ENCODE measurements at regions not wholly inside any gene's neighbourhood (a gene's known extent, or its start where the extent isn't known, plus 50 kb on each side); places are given as distances from the start of the nearest gene placed in this dataset.
A peak's percentile ranks its signal among the peaks of the same experiment; 100 is the strongest.

DNA sequence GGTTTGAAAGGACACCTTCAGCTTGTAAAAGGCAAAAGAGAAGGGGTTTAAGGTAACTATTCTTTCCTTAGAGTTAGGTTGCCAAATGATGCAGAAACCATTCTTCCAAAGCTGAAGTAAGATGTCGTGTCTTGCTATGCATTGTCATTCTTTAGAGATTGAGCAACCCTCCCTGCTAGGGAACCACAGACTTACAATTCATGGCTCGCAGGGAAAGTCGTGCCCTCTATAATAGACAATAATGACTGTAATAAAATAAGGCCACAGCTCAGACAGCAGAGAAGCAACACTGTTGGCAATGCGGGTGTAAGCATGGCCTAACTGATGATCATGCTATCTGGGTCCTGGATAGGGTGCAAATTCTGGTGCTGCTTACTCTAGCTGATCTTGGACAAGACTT is 129.6 kb upstream of the CDH13 start:
- no peak for DNase-seq (ENCODE audit: low spot score)

DNA sequence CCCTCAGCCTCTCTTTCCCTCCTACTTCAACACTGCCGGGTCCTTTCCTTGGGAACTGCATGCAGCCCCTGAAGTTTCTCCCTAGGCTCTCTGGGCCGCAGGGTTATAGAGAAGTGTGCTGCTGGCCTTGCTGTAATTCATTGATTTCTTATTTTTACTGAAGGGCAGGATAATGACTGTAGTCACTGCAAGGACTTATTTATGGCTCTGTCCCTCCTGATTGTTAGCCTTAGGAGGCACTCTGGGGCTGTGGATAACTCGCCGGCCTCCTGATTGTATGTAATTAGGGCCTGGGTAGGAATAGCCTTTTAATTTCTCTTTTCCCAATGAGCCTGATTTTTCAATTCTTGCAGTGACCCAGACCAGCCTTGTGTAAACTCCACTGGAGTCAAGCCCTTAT is 138.3 kb upstream of the CDH13 start:
- no peak for DNase-seq (ENCODE audit: low spot score)

DNA sequence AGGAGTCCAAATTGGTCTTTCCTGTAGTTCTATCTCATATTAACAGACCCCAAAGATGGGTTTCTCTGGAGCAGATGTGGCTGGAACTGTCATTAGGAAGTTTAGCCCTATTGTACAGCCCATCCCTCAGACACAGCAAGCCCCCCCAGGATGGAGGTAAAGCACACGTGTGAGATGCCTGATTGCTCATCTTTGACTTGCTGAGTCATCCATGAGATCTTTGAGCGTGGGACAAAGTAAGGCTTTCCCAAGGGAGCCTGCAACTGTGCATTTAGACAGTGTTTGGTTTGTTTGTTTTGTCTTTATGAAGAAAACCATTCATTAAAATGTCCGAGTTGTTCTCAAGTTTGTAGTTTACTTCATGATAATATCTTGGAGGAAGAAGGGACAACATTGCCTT is 145.3 kb upstream of the CDH13 start:
- no peak for DNase-seq (ENCODE audit: low spot score)

DNA sequence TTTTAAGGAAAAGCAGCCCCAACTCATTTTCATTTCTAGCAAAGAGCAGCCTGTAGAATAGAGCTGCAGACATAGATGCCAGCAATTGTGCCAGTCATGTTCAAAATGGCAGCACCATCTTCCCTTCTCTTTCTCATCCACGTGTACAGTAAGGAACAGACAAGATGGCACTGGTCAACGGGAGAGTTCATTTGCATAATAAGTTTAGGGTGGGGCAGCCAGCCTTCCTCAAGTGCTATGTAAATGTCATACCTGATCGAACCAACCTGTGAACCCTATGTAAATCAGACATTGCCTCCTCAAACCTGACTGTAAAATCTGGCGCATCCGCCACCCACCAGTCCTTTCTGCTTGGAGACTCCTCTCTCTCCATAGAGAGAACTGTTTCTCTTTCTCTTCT is 150.0 kb upstream of the CDH13 start:
- no peak for DNase-seq (ENCODE audit: low spot score)

DNA sequence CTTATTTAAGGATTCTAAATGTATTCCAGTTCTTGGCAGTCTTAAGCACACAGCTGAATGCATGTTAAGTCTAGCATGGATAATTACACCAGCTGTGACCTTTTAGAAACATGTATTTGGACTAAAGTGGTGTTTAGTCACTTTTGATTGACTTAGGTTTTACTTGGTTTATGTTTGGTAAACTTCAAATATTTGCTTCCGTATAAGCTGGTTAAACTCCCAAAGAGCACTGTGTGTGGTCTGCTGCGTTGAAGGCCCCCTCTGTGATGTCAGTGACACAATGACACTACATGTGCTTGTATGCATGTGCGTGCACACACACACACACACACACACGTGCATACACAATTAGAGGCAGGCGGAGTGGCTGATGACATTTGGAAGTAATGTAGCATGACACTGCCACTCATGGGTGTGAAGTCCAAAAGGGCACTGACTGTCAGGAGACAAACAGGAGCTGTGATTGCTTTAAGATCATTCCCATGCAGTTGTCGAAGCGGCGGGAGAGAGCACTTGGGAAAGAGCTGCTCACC is 156.1 kb upstream of the CDH13 start:
- peak; percentile 63 for DNase-seq (ENCODE audit: low spot score)

DNA sequence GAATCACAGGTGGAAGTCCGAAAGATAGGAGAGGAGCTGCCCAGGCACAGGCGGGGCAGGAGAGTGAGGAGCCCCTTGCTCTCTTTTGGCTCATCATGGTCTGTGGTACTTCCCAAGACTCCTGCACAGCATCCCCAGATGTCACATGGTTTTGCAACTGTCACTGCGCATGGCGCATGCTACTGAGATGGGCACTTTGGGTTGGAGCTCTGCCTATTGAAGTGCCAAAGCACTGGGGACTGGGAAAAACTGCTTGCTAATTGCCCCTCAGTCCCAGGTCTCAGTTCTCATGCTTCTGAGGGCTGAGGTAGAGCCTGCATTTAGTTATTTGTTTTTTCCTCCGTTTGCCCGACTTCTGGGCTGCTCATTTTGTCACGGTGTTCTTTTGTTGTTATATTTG is 156.8 kb upstream of the CDH13 start:
- DNase-seq (ENCODE audit: low spot score) = no peak

DNA sequence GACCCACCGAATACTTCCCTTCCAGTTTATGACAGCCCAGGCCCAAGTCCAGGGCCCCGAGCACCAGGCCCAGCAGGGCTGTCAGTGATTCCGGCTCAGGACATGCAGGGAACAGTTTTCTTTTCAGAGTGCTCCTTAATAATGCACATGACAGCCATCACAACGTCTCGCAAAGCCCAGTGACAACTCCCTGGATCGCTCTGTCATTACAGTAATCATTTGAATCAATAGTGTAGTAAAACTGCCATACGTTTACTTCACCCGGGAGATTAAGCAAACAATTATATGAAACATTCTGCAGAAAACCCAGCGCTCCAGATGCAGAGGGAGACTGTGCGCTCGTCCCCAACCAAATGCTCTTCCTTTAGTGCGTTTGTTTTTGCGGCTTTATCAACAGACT is 162.6 kb upstream of the CDH13 start:
- no peak for DNase-seq (ENCODE audit: low spot score)

DNA sequence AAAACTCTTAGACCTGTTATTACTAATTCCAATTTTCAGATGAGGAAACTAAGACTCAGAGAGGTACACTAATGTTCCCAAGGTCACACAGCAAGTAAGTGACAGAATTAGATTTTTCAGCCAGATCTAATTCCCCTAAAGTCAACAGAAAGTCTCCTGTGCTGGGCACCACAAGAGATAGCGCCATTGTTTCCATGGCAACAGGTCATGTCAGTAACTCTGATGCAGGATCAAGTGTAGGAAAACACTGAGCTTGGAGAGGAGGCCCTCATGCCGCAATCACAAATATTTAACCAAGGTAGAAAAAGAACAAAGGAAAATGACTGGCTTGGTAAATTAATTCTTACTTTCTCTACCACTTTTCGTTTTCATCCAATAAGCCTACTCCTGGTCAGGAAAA is 166.0 kb upstream of the CDH13 start:
- no peak for DNase-seq (ENCODE audit: low spot score)

DNA sequence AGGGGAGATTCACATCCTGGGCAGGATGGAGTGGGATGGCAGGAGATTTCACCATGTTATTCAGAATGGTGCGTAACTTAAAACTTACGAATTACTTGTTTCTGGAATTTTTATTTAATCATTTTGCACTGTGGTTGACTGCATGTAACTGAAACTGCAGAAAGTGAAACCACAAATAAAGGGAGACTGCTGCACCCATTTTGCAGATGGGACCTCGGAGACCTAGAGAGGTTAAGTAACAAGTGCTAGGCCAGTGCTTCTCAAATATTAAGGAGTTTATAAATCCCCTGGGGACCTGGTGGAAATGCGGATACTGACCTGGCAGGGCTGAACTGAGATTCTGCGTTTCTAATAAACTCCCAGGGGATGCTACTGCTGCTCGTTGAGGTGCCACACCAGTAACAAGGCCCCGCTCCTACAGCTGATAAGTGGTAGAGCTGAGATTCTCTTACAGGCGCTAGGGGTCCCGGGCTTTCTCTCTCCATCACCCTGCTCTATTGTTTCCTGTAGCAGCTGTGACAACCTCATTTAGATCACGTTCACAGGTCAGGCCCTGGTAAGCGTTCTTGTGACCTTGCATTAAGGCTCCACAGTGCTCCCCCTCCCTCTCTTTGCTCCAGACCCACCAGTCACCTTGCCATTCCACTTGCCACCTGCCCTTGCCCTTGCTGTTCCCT is 167.1 kb upstream of the CDH13 start:
- DNase-seq (ENCODE audit: low spot score) = no peak

DNA sequence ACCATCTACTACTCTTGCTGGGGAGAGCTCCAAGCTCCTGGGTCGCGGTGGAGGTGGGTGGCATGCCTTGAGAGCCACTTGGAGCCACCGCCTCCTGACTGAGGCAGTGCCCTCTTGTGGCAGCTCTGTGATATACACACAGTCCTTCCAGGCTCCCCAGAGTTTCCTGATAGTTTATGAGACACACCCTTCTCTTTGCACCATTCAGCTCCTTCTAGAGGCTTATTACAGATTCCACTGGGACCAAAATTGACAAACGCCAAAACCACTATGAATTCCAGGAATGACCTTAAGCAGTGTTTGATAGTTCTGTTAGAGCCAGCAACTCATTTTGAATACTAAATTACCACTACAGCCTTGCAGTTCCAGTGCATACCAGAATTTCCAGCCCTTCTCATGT is 170.1 kb upstream of the CDH13 start:
- peak; percentile 64 for DNase-seq (ENCODE audit: low spot score)

DNA sequence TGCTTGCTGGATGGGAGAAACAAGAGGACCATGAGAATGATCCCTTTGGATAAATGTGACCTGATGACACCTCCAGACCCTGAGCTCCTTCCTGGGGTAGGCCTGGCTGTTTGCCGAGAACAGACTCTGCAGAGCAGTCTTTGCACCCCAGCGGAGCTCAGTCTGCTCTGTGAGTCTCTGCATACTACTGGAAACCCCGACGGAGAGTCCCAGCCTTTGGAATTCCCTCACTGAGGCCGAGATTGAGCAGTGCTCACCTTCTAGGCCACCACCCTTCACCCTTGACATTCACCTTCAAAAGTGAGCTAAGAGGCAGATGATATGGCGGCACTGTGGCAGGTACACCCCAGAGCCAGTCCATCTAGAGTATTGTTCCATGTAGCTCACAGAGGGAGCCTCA is 172.2 kb upstream of the CDH13 start:
- DNase-seq (ENCODE audit: low spot score) = no peak

DNA sequence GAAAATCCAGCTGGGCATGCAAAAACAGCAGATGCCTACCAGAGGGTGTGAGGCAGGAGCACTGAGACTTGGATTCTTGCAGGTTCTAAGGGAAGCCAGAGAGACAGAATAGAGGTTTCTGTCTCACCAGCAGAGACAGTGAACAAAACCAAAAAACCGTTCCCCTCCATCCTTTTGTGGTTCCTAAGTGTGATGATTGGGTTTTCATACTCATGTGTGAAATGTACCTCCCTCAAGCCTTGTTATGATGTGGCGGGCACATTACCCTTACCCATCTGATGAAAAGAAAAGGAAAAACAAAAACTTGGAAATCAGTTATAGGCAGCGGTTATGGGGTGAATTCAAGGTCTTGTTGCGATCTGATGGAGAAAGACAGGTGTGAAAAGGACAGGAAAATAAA is 172.6 kb upstream of the CDH13 start:
- no peak for DNase-seq (ENCODE audit: low spot score)

DNA sequence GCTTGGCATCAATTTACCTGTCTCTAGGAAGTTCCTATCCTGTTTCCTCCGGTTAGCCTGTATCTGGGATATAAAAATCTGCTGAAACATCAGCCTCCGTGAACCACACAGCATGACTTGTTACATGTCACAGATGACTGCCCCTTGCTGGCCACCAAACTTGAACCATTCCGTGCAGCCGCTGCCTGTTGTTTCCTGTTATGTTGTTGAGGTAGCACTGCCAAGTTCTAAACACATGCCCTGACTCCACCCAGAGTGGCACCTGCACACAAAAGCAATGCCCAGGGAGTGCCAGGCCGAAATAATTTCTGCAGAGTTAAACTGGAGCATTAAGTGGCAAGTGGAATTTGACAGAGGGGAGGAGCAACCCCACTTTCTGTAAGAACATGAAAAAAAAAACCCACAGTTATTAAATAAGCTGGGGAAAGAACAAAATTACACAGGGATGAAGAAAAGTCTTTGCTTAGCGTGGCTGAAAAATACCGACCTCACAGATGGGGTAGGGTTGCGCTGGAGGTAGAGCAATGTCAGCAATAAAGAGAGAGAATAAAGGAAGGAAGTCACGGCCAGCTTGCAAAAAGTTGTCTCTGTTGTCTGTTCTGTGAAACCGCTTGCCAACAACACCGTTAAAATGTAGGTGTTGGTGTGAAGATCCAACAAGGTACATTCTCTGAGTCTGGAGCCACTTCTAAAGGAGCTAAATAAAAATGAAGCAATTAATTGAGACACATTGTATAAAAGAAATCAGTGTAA is 174.6 kb upstream of the CDH13 start:
- DNase-seq (ENCODE audit: low spot score) = no peak

DNA sequence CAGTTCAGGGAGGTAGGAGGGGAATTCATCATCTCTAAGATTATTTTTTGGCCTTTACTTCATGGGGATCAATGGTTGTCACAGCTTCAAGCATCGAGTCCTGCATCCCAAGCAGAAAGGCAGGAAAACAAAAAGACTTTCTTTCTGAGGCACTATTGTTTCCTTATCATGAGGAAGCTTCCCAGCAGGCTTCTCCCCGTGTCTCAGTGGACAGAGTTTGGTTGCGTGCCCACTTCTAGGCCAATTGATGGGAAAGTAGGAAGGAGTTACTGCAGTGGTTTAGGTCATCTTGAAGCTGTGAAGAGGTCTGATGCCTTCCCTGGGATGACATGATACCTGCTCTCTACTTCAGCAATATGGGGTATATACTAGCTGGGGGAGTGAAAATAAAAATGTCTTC is 175.3 kb upstream of the CDH13 start:
- DNase-seq (ENCODE audit: low spot score) = no peak

DNA sequence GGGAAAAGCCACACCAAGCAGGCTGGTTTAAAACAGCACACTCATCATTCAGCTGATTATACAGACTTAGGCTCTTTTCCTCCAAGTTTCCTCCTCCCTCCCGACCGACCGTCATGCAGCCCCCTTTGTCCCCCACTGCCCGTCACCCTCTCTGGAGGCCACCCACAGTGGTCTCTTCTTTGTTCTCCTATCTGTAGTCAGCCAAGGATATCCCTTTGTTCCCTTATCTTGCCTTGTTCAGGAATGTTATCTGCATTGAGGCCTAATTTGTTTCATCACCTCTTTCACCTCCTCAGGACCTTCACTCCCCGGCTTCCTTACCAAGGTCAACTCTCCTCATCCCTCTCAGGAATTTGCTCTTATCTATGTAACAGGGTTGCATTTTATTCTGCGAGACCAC is 186.4 kb upstream of the CDH13 start:
- DNase-seq (ENCODE audit: low spot score) = no peak

DNA sequence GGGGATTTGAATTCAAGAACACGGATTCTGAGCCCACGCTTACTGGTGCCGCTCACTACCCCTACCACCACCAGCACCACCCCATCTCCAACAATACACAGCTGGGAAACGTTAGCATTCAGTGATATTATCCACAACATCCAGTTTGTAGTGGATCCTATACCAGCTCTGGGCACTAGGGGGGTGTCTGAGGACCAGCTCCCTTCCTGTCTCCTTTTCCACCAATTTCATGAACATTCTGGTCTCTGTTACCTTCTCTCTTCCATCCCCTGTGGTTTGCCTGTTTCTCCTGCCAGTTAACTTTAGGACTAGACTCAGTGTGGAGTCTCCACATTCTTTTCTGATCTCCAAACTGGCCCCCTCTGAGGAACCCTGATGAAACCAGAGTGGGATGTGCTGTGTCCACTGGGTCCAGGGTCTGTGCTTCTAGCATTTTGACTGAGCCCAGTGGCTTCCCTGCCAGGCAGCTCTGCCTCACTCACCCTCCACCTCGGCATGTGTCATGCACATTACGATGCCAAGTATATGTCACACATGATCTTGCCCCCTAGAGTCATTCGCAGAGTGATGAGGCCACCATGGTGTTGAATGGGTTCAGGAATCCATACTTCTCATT is 187.0 kb upstream of the CDH13 start:
- DNase-seq (ENCODE audit: low spot score) = peak; percentile 7

DNA sequence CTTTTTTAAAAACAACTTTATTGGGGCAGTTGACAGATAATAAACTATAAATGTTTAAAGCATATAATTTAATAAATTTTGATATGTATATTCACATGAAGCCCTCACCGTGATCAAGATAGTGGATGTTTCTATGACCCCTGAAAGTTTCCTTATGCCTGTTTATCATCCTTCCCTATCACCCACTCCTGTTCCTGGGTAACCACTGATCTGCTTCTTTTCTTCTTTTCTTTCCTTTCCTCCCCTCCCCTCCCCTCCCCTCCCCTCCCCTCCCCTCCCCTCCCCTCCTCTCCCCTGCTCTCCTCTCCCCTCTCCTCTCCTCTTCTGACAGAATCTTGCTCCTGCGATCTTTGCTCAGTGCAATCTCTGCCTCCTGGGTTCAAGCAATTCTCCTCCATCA is 193.7 kb upstream of the CDH13 start:
- no peak for DNase-seq (ENCODE audit: low spot score)

DNA sequence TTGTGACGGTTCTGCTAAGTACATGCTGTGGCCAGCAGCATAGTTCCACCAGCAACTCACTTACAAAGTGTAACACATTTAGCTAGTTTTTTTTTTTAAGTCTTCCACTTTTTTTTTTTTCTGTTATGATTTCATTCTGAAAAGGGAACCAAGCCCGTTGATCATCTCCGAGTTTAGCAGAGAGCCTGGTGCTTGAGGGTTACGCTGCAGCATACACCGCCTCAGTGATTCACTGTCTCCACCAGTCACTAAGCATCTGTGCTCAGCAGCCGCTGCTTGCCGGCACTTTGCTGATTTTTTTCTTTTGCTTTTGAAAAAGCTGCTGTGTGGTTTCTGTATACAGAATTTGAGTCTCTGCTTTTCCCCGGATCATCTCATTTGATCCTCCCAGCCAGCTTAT is 194.5 kb upstream of the CDH13 start:
- no peak for DNase-seq (ENCODE audit: low spot score)

DNA sequence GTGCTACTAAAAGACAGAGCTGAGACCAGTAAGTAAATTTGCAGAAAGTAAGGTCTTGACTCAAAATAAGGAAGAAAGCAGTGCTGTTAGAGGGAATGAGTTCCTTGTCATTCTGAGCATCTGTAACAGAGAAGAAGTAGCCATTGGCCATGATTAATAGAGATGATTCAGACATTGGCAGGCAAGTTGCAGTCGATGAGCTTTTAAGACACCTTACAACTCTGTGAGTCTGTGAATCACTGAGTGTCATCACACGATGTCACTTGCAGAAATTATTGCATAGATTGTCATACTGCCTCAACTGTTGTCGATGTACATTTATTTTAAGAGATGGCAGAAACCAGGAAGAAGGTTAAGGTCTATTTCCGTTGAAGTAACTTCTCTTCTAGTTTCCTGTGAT is 201.1 kb upstream of the CDH13 start:
- no peak for DNase-seq (ENCODE audit: low spot score)

DNA sequence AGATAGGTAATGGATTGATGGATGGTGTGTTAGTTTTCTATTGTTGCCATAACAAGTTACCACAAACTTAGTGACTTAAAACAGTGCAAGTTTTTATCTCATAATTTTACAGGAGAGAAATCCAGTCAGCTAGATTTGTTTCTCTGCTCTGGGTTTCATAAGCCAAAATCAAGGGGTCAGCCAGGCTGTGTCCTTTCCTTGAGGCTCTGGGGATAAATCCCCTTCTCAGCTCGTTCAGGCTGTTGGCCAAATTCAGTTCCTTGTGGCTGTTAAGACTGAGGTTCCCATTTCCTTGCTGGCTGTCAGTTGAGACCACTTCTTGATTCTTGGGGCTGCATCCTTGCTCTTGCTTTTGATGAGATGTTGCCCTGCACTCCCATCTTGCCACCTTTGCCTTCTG is 204.9 kb upstream of the CDH13 start:
- DNase-seq (ENCODE audit: low spot score) = no peak

DNA sequence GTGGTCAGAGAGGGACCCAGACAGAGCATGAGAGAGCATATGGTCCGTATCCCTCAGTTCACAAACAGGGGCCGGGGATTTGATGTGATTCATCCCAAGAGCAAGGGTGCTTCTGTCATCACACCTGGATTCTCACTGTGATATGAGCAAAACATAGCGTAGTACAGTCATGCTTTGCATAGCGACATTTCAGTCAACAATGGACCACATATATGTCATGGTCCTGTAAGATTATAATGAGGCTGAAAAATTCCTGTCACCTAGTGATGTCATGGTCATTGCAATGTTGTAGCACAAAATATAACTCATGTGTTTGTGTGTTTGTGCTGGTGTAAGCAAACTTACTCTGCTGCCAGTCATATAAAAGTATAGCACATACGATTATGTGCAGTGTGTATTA is 207.4 kb upstream of the CDH13 start:
- no peak for DNase-seq (ENCODE audit: low spot score)

DNA sequence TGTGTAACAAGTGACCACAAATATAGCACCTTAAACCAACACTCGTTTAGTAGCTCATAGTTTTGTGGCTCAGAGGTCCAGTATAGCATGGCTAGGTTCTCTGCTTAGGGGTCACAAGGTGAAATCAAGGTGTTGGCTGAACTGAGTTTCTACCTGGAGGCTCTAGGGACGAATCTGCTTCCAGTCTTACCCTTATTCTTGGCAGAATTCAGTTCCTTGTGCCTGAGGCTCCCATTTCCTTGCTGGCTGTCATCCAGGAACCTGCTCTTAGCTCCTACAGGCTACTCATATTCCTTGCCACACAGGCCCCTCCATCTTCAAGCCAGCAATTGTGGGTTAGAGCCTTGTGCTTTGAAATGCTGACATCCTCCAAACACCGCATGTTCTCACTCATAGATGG is 212.3 kb upstream of the CDH13 start:
- DNase-seq (ENCODE audit: low spot score) = no peak

DNA sequence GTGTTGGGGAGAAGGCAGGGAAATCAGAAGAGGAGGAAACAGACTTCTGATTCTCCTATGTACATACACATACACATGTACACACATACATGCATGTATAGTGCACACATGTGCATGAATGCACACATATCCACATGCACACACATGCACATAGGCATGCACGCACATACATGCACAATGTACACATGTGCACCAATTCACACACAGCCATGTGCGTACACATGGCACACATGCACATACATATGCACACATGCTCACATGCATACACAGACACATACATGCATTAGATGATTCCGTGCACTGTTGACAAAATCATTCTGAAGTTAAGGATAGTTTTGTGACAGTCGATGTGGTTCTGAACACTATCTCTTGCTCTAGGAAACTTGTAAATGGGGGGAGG is 214.0 kb upstream of the CDH13 start:
- DNase-seq (ENCODE audit: low spot score) = no peak

All from SW480 (cell line).